ENCODE measurements at regions not wholly inside any gene's neighbourhood (a gene's known extent, or its start where the extent isn't known, plus 50 kb on each side); places are given as distances from the start of the nearest gene placed in this dataset.
"Not testable (repeated sequence)": the region's sequence is repeated elsewhere in the genome, so short reads cannot be mapped to it uniquely, and the experiment has no call there.

GRCh38 chr4:11811521-11811920 is 382.8 kb upstream of the HS3ST1 start:
- not testable (repeated sequence) for DNase-seq (ENCODE audit: low read depth in 2 of 2, low spot score in 1 of 2)

GRCh38 chr4:11805842-11806241 is 377.1 kb upstream of the HS3ST1 start:
- no peak for DNase-seq (ENCODE audit: low read depth in 2 of 2, low spot score in 1 of 2)

GRCh38 chr4:11801466-11802446 is 373.1 kb upstream of the HS3ST1 start:
- DNase-seq (ENCODE audit: low read depth in 2 of 2, low spot score in 1 of 2): no peak

GRCh38 chr4:11799196-11799595 is 370.5 kb upstream of the HS3ST1 start:
- DNase-seq (ENCODE audit: low read depth in 2 of 2, low spot score in 1 of 2): no peak

- DNase-seq (ENCODE audit: low read depth in 2 of 2, low spot score in 1 of 2): no peak
Observed at GRCh38 chr4:11791797-11792196, 363.1 kb upstream of the HS3ST1 start.

GRCh38 chr4:11790230-11790629 is 361.5 kb upstream of the HS3ST1 start:
- no peak for DNase-seq (ENCODE audit: low read depth in 2 of 2, low spot score in 1 of 2)

- DNase-seq (ENCODE audit: low read depth in 2 of 2, low spot score in 1 of 2): no peak
Observed at GRCh38 chr4:11783588-11783987, 354.9 kb upstream of the HS3ST1 start.

GRCh38 chr4:11782859-11783258 is 354.2 kb upstream of the HS3ST1 start:
- DNase-seq (ENCODE audit: low read depth in 2 of 2, low spot score in 1 of 2): no peak

GRCh38 chr4:11777447-11777846 is 348.8 kb upstream of the HS3ST1 start:
- no peak for DNase-seq (ENCODE audit: low read depth in 2 of 2, low spot score in 1 of 2)

- DNase-seq (ENCODE audit: low read depth in 2 of 2, low spot score in 1 of 2): no peak
Observed at GRCh38 chr4:11774346-11774745, 345.7 kb upstream of the HS3ST1 start.

GRCh38 chr4:11773798-11774197 is 345.1 kb upstream of the HS3ST1 start:
- no peak for DNase-seq (ENCODE audit: low read depth in 2 of 2, low spot score in 1 of 2)

- no peak for DNase-seq (ENCODE audit: low read depth in 2 of 2, low spot score in 1 of 2)
Observed at GRCh38 chr4:11769434-11769833, 340.7 kb upstream of the HS3ST1 start.

GRCh38 chr4:11768251-11768972 is 339.7 kb upstream of the HS3ST1 start:
- DNase-seq (ENCODE audit: low read depth in 2 of 2, low spot score in 1 of 2): no peak

- no peak for DNase-seq (ENCODE audit: low read depth in 2 of 2, low spot score in 1 of 2)
Observed at GRCh38 chr4:11765849-11766453, 337.3 kb upstream of the HS3ST1 start.

GRCh38 chr4:11748164-11748872 is 319.6 kb upstream of the HS3ST1 start:
- no peak for DNase-seq (ENCODE audit: low read depth in 2 of 2, low spot score in 1 of 2)

- DNase-seq (ENCODE audit: low read depth in 2 of 2, low spot score in 1 of 2): no peak
Observed at GRCh38 chr4:11746734-11747133, 318.0 kb upstream of the HS3ST1 start.

GRCh38 chr4:11743976-11744375 is 315.3 kb upstream of the HS3ST1 start:
- no peak for DNase-seq (ENCODE audit: low read depth in 2 of 2, low spot score in 1 of 2)

- DNase-seq (ENCODE audit: low read depth in 2 of 2, low spot score in 1 of 2): no peak
Observed at GRCh38 chr4:11743236-11743635, 314.5 kb upstream of the HS3ST1 start.

- no peak for DNase-seq (ENCODE audit: low read depth in 2 of 2, low spot score in 1 of 2)
Observed at GRCh38 chr4:11741190-11741652, 312.5 kb upstream of the HS3ST1 start.

- no peak for DNase-seq (ENCODE audit: low read depth in 2 of 2, low spot score in 1 of 2)
Observed at GRCh38 chr4:11739992-11740391, 311.3 kb upstream of the HS3ST1 start.

GRCh38 chr4:11736978-11737377 is 308.3 kb upstream of the HS3ST1 start:
- DNase-seq (ENCODE audit: low read depth in 2 of 2, low spot score in 1 of 2): no peak

All from stimulated activated CD8-positive, alpha-beta memory T cell treated with anti-CD3 and anti-CD28 coated beads, Interleukin-4, amount 100 ng/mL, for 4 hours (primary cell).